Dedifferentiated amniotic fluid mesenchymal stem cell (primary cell): ENCODE measurements at regions not wholly inside any gene's neighbourhood (a gene's known extent, or its start where the extent isn't known, plus 50 kb on each side); places are given as distances from the start of the nearest gene placed in this dataset.

ENCODE experiments used
- DNase-seq: peaks from one replicate; pipeline ENCODE4 v3.0.0-alpha.2; 2016; ENCODE audit errors: extremely low spot score

- DNase-seq: no peak
Measured at GRCh38 chr1:213871179-213871578, 116.6 kb upstream of the PROX1 start.

- DNase-seq: no peak
Measured at GRCh38 chr1:213874789-213875188, 113.0 kb upstream of the PROX1 start.

GRCh38 chr1:213876531-213876930 lies 111.2 kb upstream of the PROX1 start:
- DNase-seq: no peak

- DNase-seq: no peak
Measured at GRCh38 chr1:213883618-213884017, 104.2 kb upstream of the PROX1 start.

- DNase-seq: no peak
Measured at GRCh38 chr1:213884402-213884801, 103.4 kb upstream of the PROX1 start.

- DNase-seq: no peak
Measured at GRCh38 chr1:213884942-213885341, 102.8 kb upstream of the PROX1 start.

- DNase-seq: no peak
Measured at GRCh38 chr1:213887842-213888241, 99.9 kb upstream of the PROX1 start.

- DNase-seq: no peak
Measured at GRCh38 chr1:213891989-213892902, 95.5 kb upstream of the PROX1 start.

GRCh38 chr1:213898684-213899083 lies 89.1 kb upstream of the PROX1 start:
- DNase-seq: no peak

GRCh38 chr1:213899413-213899812 lies 88.4 kb upstream of the PROX1 start:
- DNase-seq: no peak

- no peak for DNase-seq
Measured at GRCh38 chr1:213905344-213905743, 82.4 kb upstream of the PROX1 start.

GRCh38 chr1:213908521-213908920 lies 79.3 kb upstream of the PROX1 start:
- no peak for DNase-seq

GRCh38 chr1:213914392-213914791 lies 73.4 kb upstream of the PROX1 start:
- DNase-seq: no peak

GRCh38 chr1:213921311-213921710 lies 66.5 kb upstream of the PROX1 start:
- DNase-seq: no peak

GRCh38 chr1:213921712-213922111 lies 66.1 kb upstream of the PROX1 start:
- DNase-seq: no peak

GRCh38 chr1:213925531-213926182 lies 62.1 kb upstream of the PROX1 start:
- no peak for DNase-seq

GRCh38 chr1:213927846-213928245 lies 59.9 kb upstream of the PROX1 start:
- no peak for DNase-seq

GRCh38 chr1:213929398-213929797 lies 58.4 kb upstream of the PROX1 start:
- no peak for DNase-seq

GRCh38 chr1:213931836-213932235 lies 55.9 kb upstream of the PROX1 start:
- no peak for DNase-seq

- DNase-seq: no peak
Measured at GRCh38 chr1:213933336-213933735, 54.4 kb upstream of the PROX1 start.

GRCh38 chr1:213934649-213935048 lies 53.1 kb upstream of the PROX1 start:
- no peak for DNase-seq

GRCh38 chr1:213936571-213936970 lies 51.2 kb upstream of the PROX1 start:
- DNase-seq: no peak
